ENCODE measurements at regions not wholly inside any gene's neighbourhood (a gene's known extent, or its start where the extent isn't known, plus 50 kb on each side); places are given as distances from the start of the nearest gene placed in this dataset.

- TF ChIP-seq CTCF (conservative IDR thresholded peaks at IDR 0.05): no peak
- no peak for TF ChIP-seq EZH2 (IDR thresholded peaks at IDR 0.05; ENCODE audit: low read depth)
Measured at GRCh38 chr7:131674131-131674530, 117.7 kb upstream of the PODXL start.
